Fibroblast of skin of scalp (primary cell): ENCODE measurements at regions not wholly inside any gene's neighbourhood (a gene's known extent, or its start where the extent isn't known, plus 50 kb on each side); places are given as distances from the start of the nearest gene placed in this dataset.

Source experiments
- DNase-seq: peaks from one replicate; pipeline ENCODE4 v3.0.0-alpha.2; 2013

DNA sequence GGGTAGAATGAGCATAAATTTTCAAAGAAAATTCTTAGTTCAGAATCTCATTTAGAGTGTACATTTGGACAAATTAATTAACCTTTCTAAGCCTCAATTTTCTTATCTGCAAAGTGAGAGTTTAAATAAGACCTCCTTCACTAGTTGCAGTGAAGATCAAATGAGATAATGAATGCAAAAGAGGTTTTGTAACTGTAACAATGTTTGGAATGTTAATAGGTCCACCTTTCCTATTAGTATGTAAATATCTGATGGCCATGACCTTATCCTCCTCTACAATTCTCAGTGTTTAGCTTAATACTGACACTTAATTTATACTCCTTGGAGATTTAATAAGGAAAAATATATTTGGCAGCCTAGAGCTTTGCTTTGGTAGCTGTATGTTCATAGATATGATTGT lies 138.8 kb downstream of the GABRG1 start:
- DNase-seq: no peak

GRCh38 chr4:45971108-45971507 lies 152.7 kb downstream of the GABRG1 start:
- DNase-seq: no peak

GRCh38 chr4:45957353-45957752 lies 166.5 kb downstream of the GABRG1 start:
- no peak for DNase-seq

- no peak for DNase-seq
These were observed 169.6 kb downstream of the GABRG1 start for GRCh38 chr4:45954276-45954675.

- no peak for DNase-seq
These were observed 172.7 kb downstream of the GABRG1 start for GRCh38 chr4:45951153-45951552.

- no peak for DNase-seq
These were observed 177.2 kb downstream of the GABRG1 start for GRCh38 chr4:45946699-45947098.

DNA sequence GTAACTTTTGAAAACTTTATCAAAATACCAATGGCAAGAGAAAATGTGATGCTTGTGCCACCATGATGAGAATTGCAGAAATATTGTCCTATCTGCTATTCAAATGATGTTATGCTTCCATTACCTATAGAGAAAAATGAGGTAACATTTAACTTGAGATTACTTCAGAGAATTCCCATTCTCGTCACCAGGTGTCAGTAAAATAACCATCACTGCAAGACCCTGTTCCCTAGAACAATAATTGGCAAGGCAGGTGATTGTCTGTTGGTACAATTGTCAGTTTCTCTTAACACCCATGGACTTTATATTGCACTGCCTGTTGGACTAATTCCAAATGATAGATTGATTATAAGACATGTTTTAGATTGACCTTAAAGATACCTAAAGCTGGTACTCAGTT lies 179.9 kb downstream of the GABRG1 start:
- no peak for DNase-seq

GRCh38 chr4:45939056-45939455 lies 184.8 kb downstream of the GABRG1 start:
- no peak for DNase-seq

GRCh38 chr4:45931154-45931553 lies 192.7 kb downstream of the GABRG1 start:
- no peak for DNase-seq

DNA sequence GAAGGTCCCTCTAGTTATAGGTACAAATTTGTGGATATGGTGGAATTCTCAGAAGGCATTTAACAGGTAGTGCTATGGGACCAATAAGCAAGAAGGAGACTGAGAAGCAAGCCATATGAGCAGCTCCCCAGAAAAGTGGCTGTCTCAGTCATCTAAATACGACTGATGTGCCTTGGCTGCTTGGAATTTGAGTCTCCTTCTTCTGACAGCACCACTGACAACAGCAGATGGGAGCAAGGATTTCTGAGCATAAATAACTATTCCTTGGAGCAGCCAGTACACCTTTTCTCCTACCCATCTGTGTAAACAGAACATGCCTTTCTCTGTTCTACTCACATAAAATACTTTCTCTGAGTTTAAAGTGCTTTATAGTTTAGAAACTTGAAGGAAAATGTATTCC lies 196.2 kb downstream of the GABRG1 start:
- no peak for DNase-seq

DNA sequence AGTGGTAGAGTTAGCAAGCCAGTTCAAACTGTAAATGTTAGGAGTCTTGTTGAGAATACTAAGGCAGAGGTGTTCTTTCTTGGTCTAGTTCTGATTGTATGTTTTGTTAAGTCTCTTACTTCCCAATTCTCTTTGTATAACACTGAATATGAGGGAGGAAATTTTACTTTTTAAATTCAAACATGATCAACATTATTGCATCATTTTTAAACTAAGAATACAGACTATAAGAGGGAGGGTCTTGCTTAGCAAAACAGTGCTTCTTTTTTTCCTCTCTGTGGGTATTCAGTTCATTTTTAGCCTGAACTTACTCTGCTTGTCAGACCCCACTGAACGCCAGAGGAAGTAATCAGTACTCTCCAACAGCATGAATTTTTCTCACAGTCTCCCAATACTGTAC lies 198.0 kb downstream of the GABRG1 start:
- no peak for DNase-seq

DNA sequence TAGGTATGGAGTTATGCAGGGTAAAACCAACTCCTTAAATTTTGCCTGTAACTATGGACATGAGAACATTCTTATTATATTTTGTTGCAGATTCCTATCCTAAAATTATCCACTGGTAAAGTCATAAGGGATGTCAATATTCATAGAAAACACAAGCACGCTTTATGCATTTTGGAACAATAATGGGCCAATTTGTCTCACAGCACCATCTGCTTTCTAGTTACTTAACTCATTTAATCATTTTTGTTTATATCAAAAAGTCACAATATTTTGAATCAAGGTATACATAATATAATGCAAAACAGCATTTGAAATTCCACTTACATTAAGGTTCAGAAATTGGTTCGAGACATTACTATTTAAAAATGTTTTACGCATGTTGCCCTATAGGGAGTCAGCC lies 203.0 kb downstream of the GABRG1 start:
- no peak for DNase-seq

- no peak for DNase-seq
These were observed 213.3 kb downstream of the GABRG1 start for GRCh38 chr4:45910511-45910910.

DNA sequence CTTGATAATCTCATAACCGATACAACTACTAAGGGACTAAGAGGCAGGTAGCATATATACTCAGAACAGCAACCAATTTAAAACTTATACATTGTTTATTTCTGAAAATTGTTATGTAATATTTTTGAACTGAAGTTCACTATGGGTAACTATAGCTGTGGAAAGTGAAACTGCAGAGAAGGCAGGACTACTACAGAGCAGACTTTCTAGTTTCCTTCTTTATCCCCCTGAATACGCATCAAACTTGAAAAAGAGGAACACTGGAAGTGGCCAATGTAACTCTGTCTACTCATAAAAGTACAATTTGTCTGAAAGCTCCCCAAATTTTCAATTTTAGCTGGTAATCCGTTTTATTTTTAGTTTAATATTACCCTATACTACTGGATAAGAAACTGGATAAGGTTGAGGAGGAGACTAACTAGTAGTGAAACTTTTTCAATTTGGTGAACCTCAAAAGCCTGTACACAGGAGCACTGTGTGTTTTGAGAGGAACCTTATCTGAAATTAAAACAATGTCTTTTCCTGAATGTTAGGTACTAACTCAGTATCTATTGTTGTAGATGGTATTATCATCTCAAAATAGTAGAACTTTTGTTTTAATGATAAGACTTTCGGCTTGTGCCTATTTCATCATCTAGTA lies 225.8 kb downstream of the GABRG1 start:
- DNase-seq: no peak

DNA sequence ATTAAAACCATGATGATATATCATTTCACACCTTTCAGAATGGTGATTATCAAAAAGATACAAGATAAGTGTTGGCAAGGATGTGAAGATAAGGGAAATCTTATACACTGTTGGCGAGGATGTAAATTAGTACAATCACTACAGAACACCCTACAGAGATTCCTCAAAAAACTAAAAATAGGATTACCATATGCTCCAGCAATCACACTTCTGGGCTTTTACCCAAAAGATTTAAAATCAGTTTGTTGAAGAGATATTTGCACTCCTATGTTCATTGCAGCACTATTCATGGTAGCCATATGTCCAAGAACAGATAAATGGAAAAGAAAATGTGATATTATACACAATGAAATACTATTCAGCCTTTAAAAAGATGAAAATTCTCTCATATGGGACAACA lies 240.4 kb downstream of the GABRG1 start:
- DNase-seq: no peak

DNA sequence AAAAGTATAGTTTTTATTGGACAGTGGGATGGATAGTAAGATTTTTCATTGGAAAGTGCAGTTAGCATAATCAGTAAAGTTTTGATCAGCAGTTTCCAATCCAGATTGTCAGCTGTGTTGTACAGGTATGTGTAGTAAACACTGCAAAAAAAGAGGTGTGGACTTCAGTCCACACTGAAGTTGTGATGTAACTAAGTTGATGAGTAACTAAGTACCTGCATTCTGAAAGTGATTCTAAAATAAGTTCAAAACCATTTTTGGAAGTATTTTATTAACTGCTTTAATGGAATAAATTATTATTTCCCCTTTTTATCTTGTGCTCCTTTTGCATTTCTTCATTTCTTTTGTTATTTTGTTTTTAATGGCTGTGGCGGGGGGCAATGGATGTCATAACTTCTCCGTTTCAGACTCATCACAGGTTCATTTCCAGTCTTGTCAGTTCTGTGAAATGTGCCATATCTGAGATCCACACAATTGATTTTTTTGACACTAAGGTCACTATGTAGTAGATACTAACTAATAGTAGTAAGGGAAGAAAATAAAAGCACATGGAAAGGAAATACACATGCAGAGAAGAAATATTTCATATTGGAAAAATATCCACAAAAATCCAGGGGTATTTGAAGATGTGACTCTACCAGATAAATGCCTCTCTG lies 247.5 kb downstream of the GABRG1 start:
- DNase-seq: no peak

GRCh38 chr4:45869184-45869583 lies 254.7 kb downstream of the GABRG1 start:
- no peak for DNase-seq

GRCh38 chr4:45865781-45866180 lies 258.1 kb downstream of the GABRG1 start:
- DNase-seq: no peak

DNA sequence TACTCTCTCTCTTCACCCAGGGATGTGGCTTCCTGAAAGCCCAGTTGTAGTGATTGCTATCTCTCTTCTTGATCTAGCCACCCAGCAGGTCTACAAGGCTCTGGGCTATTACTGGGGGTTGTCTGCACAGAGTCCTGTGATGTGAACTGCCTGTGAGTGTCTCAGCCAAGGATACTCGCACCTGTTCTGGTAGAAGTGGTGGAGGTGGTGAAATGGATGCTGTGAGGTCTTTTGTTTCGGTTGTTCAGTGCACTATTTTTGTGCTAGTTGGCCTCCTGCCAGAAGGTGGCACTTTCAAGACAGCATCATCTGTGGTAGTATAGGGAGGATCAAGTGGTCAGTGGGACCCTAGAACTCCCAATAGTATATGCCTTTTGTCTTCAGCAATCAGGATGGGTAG lies 268.0 kb downstream of the GABRG1 start:
- no peak for DNase-seq

GRCh38 chr4:45846016-45846415 lies 277.8 kb downstream of the GABRG1 start:
- no peak for DNase-seq

DNA sequence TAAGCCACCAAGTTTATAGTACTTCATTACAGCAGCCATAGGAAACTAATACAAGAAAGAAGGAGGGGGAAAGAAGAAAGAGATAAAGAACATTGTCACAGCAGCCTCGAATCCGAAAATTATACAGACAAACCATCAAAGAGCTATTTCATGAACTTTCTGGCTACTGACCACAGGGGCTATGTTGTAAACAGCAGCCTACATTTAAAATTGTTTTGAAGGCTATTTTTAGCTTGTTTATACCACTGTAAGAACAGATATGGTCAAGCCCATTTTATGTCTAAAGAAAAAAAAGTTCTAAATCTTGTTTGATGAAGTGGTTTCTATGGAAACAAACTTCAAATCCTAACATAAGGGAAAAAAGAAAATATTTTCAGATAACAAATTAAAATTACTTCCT lies 282.1 kb downstream of the GABRG1 start:
- no peak for DNase-seq

GRCh38 chr4:45831692-45832091 lies 292.2 kb downstream of the GABRG1 start:
- DNase-seq: no peak

GRCh38 chr4:45803994-45804393 lies 319.9 kb downstream of the GABRG1 start:
- no peak for DNase-seq

DNA sequence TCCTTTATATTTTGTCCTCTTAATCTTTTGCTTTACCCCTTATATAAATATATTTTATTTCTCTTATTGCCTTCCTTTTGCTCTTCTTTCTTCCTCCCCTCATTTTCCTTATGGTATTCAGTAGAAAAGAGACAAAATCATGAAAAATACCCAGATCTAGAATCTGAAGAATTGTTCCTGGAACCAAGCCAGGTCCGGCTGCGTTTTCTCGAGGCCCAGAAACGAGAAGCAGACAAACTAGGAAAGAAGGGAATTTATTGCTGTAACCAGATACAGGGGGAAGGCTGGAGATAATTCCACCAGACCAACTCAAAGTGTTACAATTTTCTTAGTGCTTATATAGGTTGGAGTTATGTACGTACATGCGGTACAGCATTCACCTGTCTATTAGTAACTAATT lies 328.7 kb downstream of the GABRG1 start:
- DNase-seq: no peak

DNA sequence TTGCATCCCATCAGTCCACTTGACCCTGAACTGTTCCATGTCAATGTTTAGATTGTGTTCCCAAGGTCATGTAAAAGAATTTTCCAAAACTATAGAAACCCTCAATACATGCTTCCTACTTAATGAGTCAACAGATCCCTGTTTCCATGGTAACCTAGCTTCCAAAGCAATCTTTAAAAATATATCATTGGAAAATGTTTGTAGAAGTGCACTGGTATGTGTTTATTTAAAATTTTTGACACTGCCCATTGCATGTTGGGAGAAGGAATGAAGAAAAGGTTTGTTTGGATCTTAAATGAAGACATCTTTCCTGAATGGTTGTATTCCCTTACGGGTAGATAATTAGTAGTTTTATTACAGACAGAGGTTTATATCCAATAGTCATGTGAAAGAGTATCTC lies 345.3 kb downstream of the GABRG1 start:
- DNase-seq: no peak
